Activated naive CD8-positive, alpha-beta T cell treated with anti-CD3 and anti-CD28 coated beads, Interleukin-2, amount 50 U/mL, for 24 hours (primary cell): ENCODE measurements at regions not wholly inside any gene's neighbourhood (a gene's known extent, or its start where the extent isn't known, plus 50 kb on each side); places are given as distances from the start of the nearest gene placed in this dataset.
A peak's percentile ranks its signal among the peaks of the same experiment; 100 is the strongest.
"Not testable (repeated sequence)": the region's sequence is repeated elsewhere in the genome, so short reads cannot be mapped to it uniquely, and the experiment has no call there.

Experiments
- ATAC-seq: fragments of 150-1000 bp; cut with Tn5 transposase; one replicate; pipeline ENCODE4 v1.10.0; 2021
- DNase-seq: peaks from one replicate; pipeline ENCODE4 v3.0.0; 2021
- H3K27ac Mint-ChIP-seq: one replicate; pipeline ENCODE4 v1.8.0; 2021; ENCODE audit warnings: mild to moderate bottlenecking, mixed read lengths
- H3K27me3 Mint-ChIP-seq: one replicate; pipeline ENCODE4 v1.8.0; 2021; ENCODE audit warnings: mixed read lengths
- H3K36me3 Mint-ChIP-seq: one replicate; pipeline ENCODE4 v1.8.0; 2021; ENCODE audit warnings: low read depth, mixed read lengths
- H3K4me1 Mint-ChIP-seq: one replicate; pipeline ENCODE4 v1.8.0; 2021; ENCODE audit warnings: mixed read lengths
- H3K4me3 Mint-ChIP-seq: one replicate; pipeline ENCODE4 v1.8.0; 2021; ENCODE audit warnings: mild to moderate bottlenecking, moderate library complexity, mixed read lengths
- H3K9me3 Mint-ChIP-seq: one replicate; pipeline ENCODE4 v1.8.0; 2021; ENCODE audit warnings: mixed read lengths

- ATAC-seq (no peak), DNase-seq (no peak)
- Mint-ChIP-seq H3K27me3 (peaks cover 3% of the 10 kb centered on the region), H3K4me1 (no peaks in the 10 kb centered on the region), H3K36me3 (no peaks in the 10 kb centered on the region), H3K9me3 (no peaks in the 10 kb centered on the region), H3K27ac (no peak overlapping the region), H3K4me3 (no peak overlapping the region)
Observed at GRCh38 chr6:153984811-153985210, 54.2 kb upstream of the OPRM1 start.

DNA sequence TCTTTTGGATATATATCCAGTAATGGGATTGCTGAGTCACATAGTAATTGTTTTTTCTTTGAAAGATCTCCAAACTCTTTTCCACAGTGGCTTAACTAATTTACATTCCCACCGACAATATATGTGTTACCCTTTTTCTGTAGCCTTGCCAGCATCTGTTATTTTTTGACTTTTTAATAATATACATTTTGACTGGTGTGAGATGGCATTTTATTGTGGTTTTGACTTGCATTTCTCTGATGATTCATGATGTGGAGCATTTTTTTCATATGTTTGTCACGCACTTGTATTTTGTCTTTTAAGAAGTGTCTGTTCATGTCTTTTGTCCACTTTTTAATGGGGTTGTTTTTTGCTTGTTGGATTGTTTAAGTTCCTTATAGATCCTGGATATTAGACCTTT is 58.9 kb upstream of the OPRM1 start:
- no peaks in the 10 kb centered on the region for H3K9me3 Mint-ChIP-seq
- H3K4me1 Mint-ChIP-seq = no peaks in the 10 kb centered on the region
- H3K36me3 Mint-ChIP-seq = no peaks in the 10 kb centered on the region
- peaks cover 3% of the 10 kb centered on the region for H3K27me3 Mint-ChIP-seq
- no peak overlapping the region for H3K27ac Mint-ChIP-seq
- DNase-seq (no peak), ATAC-seq (no peak)
- H3K4me3 Mint-ChIP-seq = no peak overlapping the region

- not testable (repeated sequence) for H3K27ac Mint-ChIP-seq, ATAC-seq, H3K36me3 Mint-ChIP-seq, H3K4me3 Mint-ChIP-seq, DNase-seq, H3K4me1 Mint-ChIP-seq, H3K27me3 Mint-ChIP-seq, H3K9me3 Mint-ChIP-seq
Observed at GRCh38 chr6:153978911-153979548, 60.0 kb upstream of the OPRM1 start.

DNA sequence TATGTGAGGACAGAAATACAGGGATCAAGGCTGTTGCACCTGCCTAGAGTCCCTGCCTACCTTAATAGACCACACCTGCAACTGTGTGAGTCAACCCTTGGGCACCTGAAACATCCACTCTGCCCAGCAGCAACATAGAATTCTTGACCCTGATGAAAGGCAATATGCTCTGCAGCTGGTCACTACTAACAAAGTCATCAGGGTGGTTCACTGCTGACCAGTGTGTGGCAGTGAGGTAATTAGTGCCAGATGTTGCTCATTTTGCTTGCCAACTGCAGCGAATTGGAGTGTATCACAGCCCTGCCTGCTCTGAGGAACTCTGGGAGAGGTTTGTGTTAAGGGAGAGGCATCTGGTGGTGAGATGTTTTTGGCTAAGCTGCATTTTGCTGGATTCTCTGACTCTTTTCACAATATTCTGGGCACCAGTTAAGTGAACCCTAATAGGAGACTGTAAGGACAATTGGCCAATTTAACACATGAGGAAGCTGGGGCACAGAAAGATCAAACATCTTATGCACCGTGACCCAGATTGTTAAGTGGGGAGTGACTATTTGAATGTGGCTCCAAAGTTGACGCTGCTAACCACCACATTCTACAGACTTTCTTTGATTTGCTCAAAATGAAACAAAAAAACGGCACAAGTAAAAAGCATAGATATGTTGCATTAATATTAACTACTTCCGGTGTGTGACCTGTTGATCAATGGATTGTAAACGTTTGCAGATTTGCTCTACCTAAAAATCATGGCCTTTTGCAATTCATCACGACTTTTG is 61.9 kb upstream of the OPRM1 start:
- H3K4me3 Mint-ChIP-seq = no peak overlapping the region
- DNase-seq (no peak), ATAC-seq (no peak)
- no peaks in the 10 kb centered on the region for H3K36me3 Mint-ChIP-seq
- H3K9me3 Mint-ChIP-seq = no peaks in the 10 kb centered on the region
- no peak overlapping the region for H3K27ac Mint-ChIP-seq
- no peaks in the 10 kb centered on the region for H3K4me1 Mint-ChIP-seq
- H3K27me3 Mint-ChIP-seq = no peaks in the 10 kb centered on the region

GRCh38 chr6:153966001-153966400 is 73.0 kb upstream of the OPRM1 start:
- H3K27ac Mint-ChIP-seq = no peak overlapping the region
- no peaks in the 10 kb centered on the region for H3K9me3 Mint-ChIP-seq
- H3K36me3 Mint-ChIP-seq = no peaks in the 10 kb centered on the region
- peaks cover 4% of the 10 kb centered on the region for H3K4me1 Mint-ChIP-seq
- no peak overlapping the region for H3K4me3 Mint-ChIP-seq
- no peak for DNase-seq
- no peak for ATAC-seq
- no peaks in the 10 kb centered on the region for H3K27me3 Mint-ChIP-seq

DNA sequence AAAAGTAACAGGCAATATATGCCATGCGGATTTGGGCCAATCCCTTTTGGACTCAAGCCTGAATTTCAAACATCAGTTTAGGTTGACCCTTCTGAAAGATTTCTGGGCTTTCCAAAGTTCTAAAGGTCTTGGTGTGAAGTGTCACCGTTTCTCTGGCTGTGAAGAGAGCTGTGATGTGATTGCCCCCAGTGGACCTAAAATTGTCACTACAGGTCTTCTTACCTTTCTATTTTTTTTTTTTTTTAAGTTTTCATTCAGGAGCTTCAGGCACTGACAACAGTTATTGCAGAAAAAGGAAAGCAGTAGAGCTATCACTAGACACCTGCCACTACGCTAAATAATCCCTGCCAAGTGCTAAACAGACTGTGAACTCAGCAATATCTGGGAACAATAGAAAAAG is 75.7 kb upstream of the OPRM1 start:
- Mint-ChIP-seq H3K27ac (no peak overlapping the region), H3K9me3 (no peaks in the 10 kb centered on the region), H3K4me1 (peaks cover 4% of the 10 kb centered on the region), H3K4me3 (no peak overlapping the region), H3K27me3 (no peaks in the 10 kb centered on the region), H3K36me3 (no peaks in the 10 kb centered on the region)
- DNase-seq = no peak
- no peak for ATAC-seq

GRCh38 chr6:153962555-153962954 is 76.5 kb upstream of the OPRM1 start:
- Mint-ChIP-seq H3K36me3 (no peaks in the 10 kb centered on the region), H3K9me3 (no peaks in the 10 kb centered on the region), H3K27ac (no peak overlapping the region), H3K4me1 (peaks cover 4% of the 10 kb centered on the region), H3K4me3 (no peak overlapping the region), H3K27me3 (no peaks in the 10 kb centered on the region)
- no peak for ATAC-seq
- no peak for DNase-seq

DNA sequence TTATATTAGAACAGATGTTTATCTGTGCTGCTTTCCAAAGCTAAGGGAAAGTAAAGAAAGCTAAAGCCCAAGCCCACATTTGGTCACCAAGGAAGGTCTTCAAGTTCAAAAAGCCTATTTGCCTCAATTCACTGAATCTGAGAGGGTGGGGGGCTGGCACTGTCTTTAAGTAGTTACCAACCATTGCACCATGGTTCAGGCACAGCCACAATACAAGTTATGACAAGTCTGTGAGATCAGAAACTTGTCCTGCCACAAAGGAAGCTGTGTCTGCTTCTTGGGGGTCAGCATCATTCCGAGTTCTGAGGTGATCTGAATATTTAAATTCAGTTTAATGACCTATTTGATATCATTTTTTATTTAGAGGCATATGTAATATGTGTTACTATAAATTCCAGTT is 78.3 kb upstream of the OPRM1 start:
- Mint-ChIP-seq H3K27ac (no peak overlapping the region), H3K4me1 (no peaks in the 10 kb centered on the region), H3K4me3 (no peak overlapping the region), H3K27me3 (no peaks in the 10 kb centered on the region), H3K36me3 (no peaks in the 10 kb centered on the region), H3K9me3 (no peaks in the 10 kb centered on the region)
- ATAC-seq (no peak), DNase-seq (no peak)

- ATAC-seq = no peak
- no peaks in the 10 kb centered on the region for H3K4me1 Mint-ChIP-seq
- H3K27ac Mint-ChIP-seq = no peak overlapping the region
- H3K27me3 Mint-ChIP-seq = no peaks in the 10 kb centered on the region
- H3K4me3 Mint-ChIP-seq = no peak overlapping the region
- no peaks in the 10 kb centered on the region for H3K36me3 Mint-ChIP-seq
- H3K9me3 Mint-ChIP-seq = no peaks in the 10 kb centered on the region
- no peak for DNase-seq
Observed at GRCh38 chr6:153960281-153960680, 78.8 kb upstream of the OPRM1 start.

- Mint-ChIP-seq H3K27ac (no peak overlapping the region), H3K27me3 (no peaks in the 10 kb centered on the region), H3K36me3 (no peaks in the 10 kb centered on the region), H3K4me3 (no peak overlapping the region), H3K4me1 (no peaks in the 10 kb centered on the region), H3K9me3 (peaks cover 5% of the 10 kb centered on the region)
- ATAC-seq (no peak), DNase-seq (no peak)
Observed at GRCh38 chr6:153959276-153959675, 79.8 kb upstream of the OPRM1 start.

DNA sequence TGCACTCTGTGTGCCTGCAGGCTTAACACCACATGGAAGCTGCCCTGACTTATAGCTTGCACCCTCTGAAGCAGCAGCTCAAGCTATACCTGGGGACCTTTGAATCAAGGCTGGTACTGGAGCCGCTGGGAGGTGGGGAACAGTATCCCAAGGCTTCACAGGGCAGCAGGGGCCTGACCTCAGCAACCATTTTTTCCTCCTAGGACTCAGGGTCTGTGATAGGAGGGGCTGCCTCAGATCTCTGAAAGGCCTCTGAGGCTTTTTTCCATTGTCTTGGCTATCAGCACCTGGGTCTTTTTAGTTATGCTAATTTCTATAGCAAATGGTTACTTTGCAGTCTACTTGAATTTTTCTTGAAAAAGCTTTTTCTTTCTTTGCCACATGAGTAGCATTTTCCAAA is 80.2 kb upstream of the OPRM1 start:
- ATAC-seq (no peak), DNase-seq (no peak)
- H3K4me1 Mint-ChIP-seq = no peaks in the 10 kb centered on the region
- H3K9me3 Mint-ChIP-seq = peaks cover 7% of the 10 kb centered on the region
- H3K4me3 Mint-ChIP-seq = no peak overlapping the region
- H3K36me3 Mint-ChIP-seq = no peaks in the 10 kb centered on the region
- no peaks in the 10 kb centered on the region for H3K27me3 Mint-ChIP-seq
- no peak overlapping the region for H3K27ac Mint-ChIP-seq

DNA sequence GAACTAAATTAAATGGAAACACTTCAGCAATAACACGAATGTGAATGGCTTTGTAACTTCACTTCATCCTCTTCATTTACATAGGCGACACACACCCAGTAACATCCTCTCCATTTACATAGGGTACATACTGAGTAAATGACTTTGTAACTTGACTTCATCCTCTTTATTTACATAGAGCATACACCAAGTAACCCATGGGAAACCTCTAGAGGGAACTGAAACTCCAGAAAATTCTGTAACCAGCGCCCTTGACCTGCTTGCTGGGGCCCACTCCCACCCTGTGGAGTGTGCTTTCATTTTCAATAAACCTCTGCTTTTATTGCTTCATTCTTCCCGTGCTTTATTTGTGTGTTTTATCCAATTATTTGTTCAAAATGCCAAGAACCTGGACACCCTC is 81.6 kb upstream of the OPRM1 start:
- DNase-seq = no peak
- no peak overlapping the region for H3K27ac Mint-ChIP-seq
- no peaks in the 10 kb centered on the region for H3K36me3 Mint-ChIP-seq
- no peaks in the 10 kb centered on the region for H3K27me3 Mint-ChIP-seq
- no peak for ATAC-seq
- H3K4me3 Mint-ChIP-seq = no peak overlapping the region
- H3K4me1 Mint-ChIP-seq = no peaks in the 10 kb centered on the region
- peaks cover 10% of the 10 kb centered on the region for H3K9me3 Mint-ChIP-seq

- Mint-ChIP-seq H3K4me1 (no peaks in the 10 kb centered on the region), H3K9me3 (peaks cover 10% of the 10 kb centered on the region), H3K27ac (no peak overlapping the region), H3K4me3 (no peak overlapping the region), H3K36me3 (no peaks in the 10 kb centered on the region), H3K27me3 (no peaks in the 10 kb centered on the region)
- DNase-seq (no peak), ATAC-seq (no peak)
Observed at GRCh38 chr6:153956808-153957207, 82.2 kb upstream of the OPRM1 start.

DNA sequence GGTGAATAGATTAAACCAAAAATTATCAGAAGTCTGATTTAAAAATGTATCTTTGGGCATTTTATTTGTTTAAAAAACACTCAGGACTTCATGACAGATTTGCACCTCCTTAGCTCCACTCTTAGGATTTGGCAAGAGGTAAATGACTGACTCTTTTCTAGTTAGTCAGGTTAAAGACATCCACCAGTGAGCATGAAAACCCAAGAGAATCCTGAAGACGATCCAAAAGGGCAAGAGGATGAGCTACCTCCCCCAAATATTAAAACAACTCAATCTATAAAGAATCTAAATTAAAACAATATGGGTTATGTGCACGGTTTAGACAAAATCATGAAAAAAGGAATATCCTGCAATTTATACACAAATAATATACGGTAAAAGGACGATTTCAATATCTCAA is 89.4 kb upstream of the OPRM1 start:
- Mint-ChIP-seq H3K27me3 (peaks cover 2% of the 10 kb centered on the region), H3K4me1 (no peaks in the 10 kb centered on the region), H3K36me3 (no peaks in the 10 kb centered on the region)

DNA sequence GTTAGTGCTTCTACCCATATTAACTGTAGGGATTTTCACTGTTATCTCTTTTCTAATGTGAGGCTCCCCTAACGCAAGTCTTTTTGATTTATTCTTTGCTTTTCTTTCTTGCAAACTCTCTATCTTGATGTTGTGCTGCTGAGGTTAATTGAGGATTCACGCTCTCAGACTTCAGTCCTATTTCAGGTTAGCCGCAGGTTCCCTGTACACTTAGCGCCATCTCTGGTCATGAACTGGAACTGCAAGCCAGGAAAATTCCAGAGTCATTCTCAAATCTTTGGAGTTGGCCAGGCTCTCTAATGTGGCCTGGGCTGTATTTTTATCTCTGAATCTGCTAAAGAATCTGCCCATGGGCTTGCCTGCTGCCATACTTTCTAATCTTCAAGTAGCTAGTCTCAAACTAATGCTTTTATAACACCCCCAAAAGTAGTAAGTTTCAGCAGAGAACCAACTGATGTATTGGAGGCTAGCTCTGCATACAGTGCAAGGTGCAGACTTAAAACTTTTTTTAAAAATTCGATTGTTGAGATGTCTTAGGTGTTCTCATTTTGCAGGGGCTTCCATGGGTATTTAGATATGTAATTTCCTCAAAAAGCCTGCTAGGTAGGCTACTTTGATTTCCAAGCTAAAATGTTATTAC is 91.1 kb upstream of the OPRM1 start:
- Mint-ChIP-seq H3K27me3 (peaks cover 2% of the 10 kb centered on the region), H3K36me3 (no peaks in the 10 kb centered on the region), H3K4me3 (no peak overlapping the region), H3K9me3 (no peaks in the 10 kb centered on the region), H3K4me1 (no peaks in the 10 kb centered on the region), H3K27ac (no peak overlapping the region)
- DNase-seq = peak; percentile 1
- ATAC-seq = no peak

More for the DNA sequence above, 89.4 kb upstream of the OPRM1 start:
- Mint-ChIP-seq H3K4me3 (no peak overlapping the region), H3K27ac (no peak overlapping the region), H3K9me3 (peaks cover 9% of the 10 kb centered on the region)
- no peak for DNase-seq
- ATAC-seq = no peak
